IPS-NIHi7 (cell line): ENCODE measurements at regions not wholly inside any gene's neighbourhood (a gene's known extent, or its start where the extent isn't known, plus 50 kb on each side); places are given as distances from the start of the nearest gene placed in this dataset.
"Not testable (repeated sequence)": the region's sequence is repeated elsewhere in the genome, so short reads cannot be mapped to it uniquely, and the experiment has no call there.

Source experiments
- DNase-seq: peaks from one replicate; pipeline ENCODE4 v3.0.0; 2012; ENCODE audit warnings: mixed read lengths; ENCODE audit errors: extremely low spot score

GRCh38 chr15:79157631-79158592 lies 67.3 kb upstream of the RASGRF1 start:
- no peak for DNase-seq

- no peak for DNase-seq
Measured at GRCh38 chr15:79156704-79157375, 66.3 kb upstream of the RASGRF1 start.

- DNase-seq = no peak
Measured at GRCh38 chr15:79154483-79155135, 64.0 kb upstream of the RASGRF1 start.

GRCh38 chr15:79144290-79144689 lies 53.7 kb upstream of the RASGRF1 start:
- not testable (repeated sequence) for DNase-seq

GRCh38 chr15:79140846-79141570 lies 50.4 kb upstream of the RASGRF1 start:
- DNase-seq = no peak
